Mesenchymal stem cell (in vitro differentiated cells and primary cell): ENCODE measurements at regions not wholly inside any gene's neighbourhood (a gene's known extent, or its start where the extent isn't known, plus 50 kb on each side); places are given as distances from the start of the nearest gene placed in this dataset. TPM values are rescaled to one million over a fixed set of nuclear protein-coding genes. Genes with fewer than 3 reads are reported as not detected.

Source experiments
- DNase-seq: peaks from one replicate; pipeline ENCODE4 v3.0.0-alpha.2; 2013
- H2AFZ ChIP-seq: one replicate; pipeline ENCODE4 v1.6.1; 2013; ENCODE audit warnings: low read depth, mild to moderate bottlenecking, control low read depth, inconsistent platforms, low read length, moderate library complexity
- H2AK5ac ChIP-seq: 2 replicates; pipeline ENCODE4 v1.6.1; 2013; ENCODE audit warnings: low read length, moderate library complexity, mild to moderate bottlenecking, inconsistent platforms; ENCODE audit not compliant: severe bottlenecking
- H2BK120ac ChIP-seq: one replicate; pipeline ENCODE4 v1.6.1; 2013; ENCODE audit warnings: low read depth, mild to moderate bottlenecking, inconsistent platforms, low read length, moderate library complexity
- H2BK12ac ChIP-seq, 2 experiments: one replicate each; pipeline ENCODE4 v1.6.1; 2013; ENCODE audit warnings: inconsistent platforms in 2 of 2, low read length in 2 of 2, mild to moderate bottlenecking in 2 of 2, moderate library complexity in 2 of 2, control low read depth in 1 of 2
- H2BK15ac ChIP-seq: one replicate; pipeline ENCODE4 v1.6.1; 2013; ENCODE audit warnings: mild to moderate bottlenecking, low read depth, inconsistent platforms; ENCODE audit not compliant: poor library complexity, severe bottlenecking
- H2BK5ac ChIP-seq: 2 replicates; pipeline ENCODE4 v1.6.1; 2013; ENCODE audit warnings: low read depth, mild to moderate bottlenecking, low read length, control low read depth, inconsistent platforms; ENCODE audit not compliant: poor library complexity, severe bottlenecking
- H3K14ac ChIP-seq, 2 experiments: one replicate each; pipeline ENCODE4 v1.6.1; 2013; ENCODE audit warnings: inconsistent platforms in 2 of 2, low read length in 2 of 2, control low read depth in 1 of 2, mild to moderate bottlenecking in 1 of 2, moderate library complexity in 1 of 2
- H3K18ac ChIP-seq, 2 experiments: one replicate each; pipeline ENCODE4 v1.6.1; 2013; ENCODE audit warnings: inconsistent platforms in 2 of 2, low read length in 2 of 2, control low read depth in 1 of 2, low read depth in 1 of 2, mild to moderate bottlenecking in 1 of 2
- H3K23ac ChIP-seq, 2 experiments: one replicate each; pipeline ENCODE4 v1.6.1; 2013; ENCODE audit warnings: inconsistent platforms in 2 of 2, low read length in 2 of 2, mild to moderate bottlenecking in 2 of 2, moderate library complexity in 2 of 2, control low read depth in 1 of 2
- H3K27ac ChIP-seq: 2 replicates; pipeline ENCODE4 v1.5.1; 2013; ENCODE audit warnings: mild to moderate bottlenecking, moderate library complexity, low read length, control low read depth, inconsistent platforms; ENCODE audit not compliant: poor library complexity, severe bottlenecking
- H3K27me3 ChIP-seq, 2 experiments: 2 replicates each; pipeline versions ENCODE4 v1.6.1 to v1.7.0; 2013; ENCODE audit warnings: low read length in 2 of 2, mild to moderate bottlenecking in 2 of 2, moderate library complexity in 2 of 2, control low read depth in 1 of 2, inconsistent platforms in 1 of 2; ENCODE audit not compliant: control insufficient read depth in 1 of 2, insufficient read depth in 1 of 2
- H3K36me3 ChIP-seq, 2 experiments: 2 replicates each; pipeline versions ENCODE4 v1.6.1 to v1.7.0; 2013; ENCODE audit warnings: low read length in 2 of 2, control low read depth in 1 of 2, inconsistent platforms in 1 of 2, low read depth in 1 of 2, mild to moderate bottlenecking in 1 of 2; ENCODE audit not compliant: insufficient read depth in 2 of 2, control insufficient read depth in 1 of 2
- H3K4ac ChIP-seq, 2 experiments: one replicate each; pipeline ENCODE4 v1.6.1; 2013; ENCODE audit warnings: inconsistent platforms in 2 of 2, low read length in 2 of 2, mild to moderate bottlenecking in 2 of 2, moderate library complexity in 2 of 2, control low read depth in 1 of 2, low read depth in 1 of 2
- H3K4me1 ChIP-seq: 2 replicates; pipeline ENCODE4 v1.6.1; 2013; ENCODE audit warnings: low read depth, low read length, control low read depth; ENCODE audit not compliant: control insufficient read depth, insufficient read depth
- H3K4me2 ChIP-seq: 2 replicates; pipeline ENCODE4 v1.6.1; 2013; ENCODE audit warnings: low read length, mild to moderate bottlenecking, inconsistent platforms; ENCODE audit not compliant: poor library complexity, severe bottlenecking
- H3K4me3 ChIP-seq, 2 experiments: 2 replicates each; pipeline versions ENCODE4 v1.5.1 to v1.7.0; 2013; ENCODE audit warnings: low read length in 2 of 2, mild to moderate bottlenecking in 2 of 2, control low read depth in 1 of 2, low read depth in 1 of 2; ENCODE audit not compliant: insufficient read depth in 1 of 2
- H3K79me1 ChIP-seq: replicated peaks from 2 replicates; pipeline ENCODE4 v1.6.1; 2013; ENCODE audit warnings: mild to moderate bottlenecking, control low read depth, low read length, inconsistent platforms; ENCODE audit not compliant: poor library complexity, severe bottlenecking
- H3K9ac ChIP-seq: 2 replicates; pipeline ENCODE4 v1.7.0; 2013; ENCODE audit warnings: mild to moderate bottlenecking, low read length, moderate library complexity
- H3K9me3 ChIP-seq: 2 replicates; pipeline ENCODE4 v1.7.0; 2013; ENCODE audit warnings: mild to moderate bottlenecking, low read length; ENCODE audit not compliant: control insufficient read depth
- H4K8ac ChIP-seq: one replicate; pipeline ENCODE4 v1.6.1; 2013; ENCODE audit warnings: inconsistent platforms, mild to moderate bottlenecking, low read length, moderate library complexity
- H4K91ac ChIP-seq: one replicate; pipeline ENCODE4 v1.6.1; 2013; ENCODE audit warnings: mild to moderate bottlenecking, low read length, inconsistent platforms
- WGBS: methylation state at CpG from one replicate; pipeline ENCODE4 v1.1.7; 2013; ENCODE audit warnings: mixed read lengths; 5-methylcytosine and 5-hydroxymethylcytosine counted together
- small RNA-seq: library from polyadenylated mRNA; stranded (forward); fragments of <200 nt; extraction: miRNeasy Mini kit (QIAGEN cat#:217004); gene quantifications from one replicate; pipeline ENCODE3, GENCODE V24; 2013; ENCODE audit warnings: low read depth

- no peak overlapping the region for H2BK15ac ChIP-seq
- H3K14ac ChIP-seq: no peak overlapping the region
- WGBS: 100% methylated on average over 2 of the region's 2 CpGs
- H3K23ac ChIP-seq: no peak overlapping the region
- H3K18ac ChIP-seq: no peak overlapping the region
- no peak overlapping the region for H3K9ac ChIP-seq
- H4K8ac ChIP-seq: no peak overlapping the region
- H3K36me3 ChIP-seq: no peaks in the 10 kb centered on the region
- no peak overlapping the region for H2BK120ac ChIP-seq
- H2BK12ac ChIP-seq: no peak overlapping the region
- no peak overlapping the region for H2BK5ac ChIP-seq
- peaks cover 0 to 4% of the 10 kb centered on the region in 2 experiments for H3K27me3 ChIP-seq
- no peaks in the 10 kb centered on the region for H3K4me1 ChIP-seq
- no peak overlapping the region for H3K4ac ChIP-seq
- no peak overlapping the region for H3K4me2 ChIP-seq
- H3K27ac ChIP-seq: no peak overlapping the region
- no peak overlapping the region for H3K4me3 ChIP-seq
- peaks cover 5% of the 10 kb centered on the region for H3K9me3 ChIP-seq
- no peak overlapping the region for H2AK5ac ChIP-seq
- no peak for DNase-seq
- no peak overlapping the region for H2AFZ ChIP-seq
- H4K91ac ChIP-seq: no peak overlapping the region
- H3K79me1 ChIP-seq: no peaks in the 10 kb centered on the region
These were observed 51.7 kb upstream of the SERP2 start for GRCh38 chr13:44321961-44322360.

GRCh38 chr13:44322928-44323327, 50.7 kb upstream of the SERP2 start:
- H2AFZ ChIP-seq: no peak overlapping the region
- WGBS: 98% methylated on average over 2 of the region's 2 CpGs

GRCh38 chr13:44323754-44324153, 49.9 kb upstream of the SERP2 start:
- Histone ChIP-seq H4K8ac (no peak overlapping the region), H2AFZ (no peak overlapping the region)

More at GRCh38 chr13:44322928-44323327, 50.7 kb upstream of the SERP2 start:
- Histone ChIP-seq H3K23ac (no peak overlapping the region), H2BK15ac (no peak overlapping the region), H3K36me3 (no peaks in the 10 kb centered on the region), H2BK5ac (no peak overlapping the region), H3K79me1 (no peaks in the 10 kb centered on the region), H3K9me3 (peaks cover 8% of the 10 kb centered on the region), H2AK5ac (no peak overlapping the region), H3K9ac (no peak overlapping the region), H3K14ac (no peak overlapping the region), H2BK120ac (no peak overlapping the region), H4K91ac (no peak overlapping the region), H3K4me2 (no peak overlapping the region), H3K27me3 (peaks cover 0 to 4% of the 10 kb centered on the region in 2 experiments), H2BK12ac (no peak overlapping the region), H4K8ac (no peak overlapping the region), H3K4me3 (no peak overlapping the region), H3K4ac (peak overlapping the region in 1 of 2 experiments; percentile 82), H3K18ac (no peak overlapping the region), H3K27ac (no peak overlapping the region), H3K4me1 (no peaks in the 10 kb centered on the region)
- no peak for DNase-seq

More at GRCh38 chr13:44323754-44324153, 49.9 kb upstream of the SERP2 start:
- Histone ChIP-seq H4K91ac (no peak overlapping the region), H2BK120ac (no peak overlapping the region), H3K27me3 (peaks cover 0 to 4% of the 10 kb centered on the region in 2 experiments), H2BK12ac (no peak overlapping the region), H3K4me3 (no peak overlapping the region), H3K4me1 (no peaks in the 10 kb centered on the region), H3K23ac (no peak overlapping the region), H3K36me3 (no peaks in the 10 kb centered on the region), H3K27ac (no peak overlapping the region), H3K4me2 (no peak overlapping the region), H3K9ac (no peak overlapping the region), H3K9me3 (peaks cover 8% of the 10 kb centered on the region), H3K18ac (no peak overlapping the region), H3K79me1 (no peaks in the 10 kb centered on the region), H2BK5ac (no peak overlapping the region), H3K4ac (no peak overlapping the region), H3K14ac (no peak overlapping the region), H2AK5ac (no peak overlapping the region), H2BK15ac (no peak overlapping the region)
- no peak for DNase-seq
- WGBS: 100% methylated on average over 1 of the region's 1 CpG

Small RNA genes in the stretch of these regions (small RNA-seq; reads per million reads assigned to genes)
- gene MIR8079: not detected
